ENCODE measurements at regions not wholly inside any gene's neighbourhood (a gene's known extent, or its start where the extent isn't known, plus 50 kb on each side); places are given as distances from the start of the nearest gene placed in this dataset.
"Not testable (repeated sequence)": the region's sequence is repeated elsewhere in the genome, so short reads cannot be mapped to it uniquely, and the experiment has no call there.

DNA sequence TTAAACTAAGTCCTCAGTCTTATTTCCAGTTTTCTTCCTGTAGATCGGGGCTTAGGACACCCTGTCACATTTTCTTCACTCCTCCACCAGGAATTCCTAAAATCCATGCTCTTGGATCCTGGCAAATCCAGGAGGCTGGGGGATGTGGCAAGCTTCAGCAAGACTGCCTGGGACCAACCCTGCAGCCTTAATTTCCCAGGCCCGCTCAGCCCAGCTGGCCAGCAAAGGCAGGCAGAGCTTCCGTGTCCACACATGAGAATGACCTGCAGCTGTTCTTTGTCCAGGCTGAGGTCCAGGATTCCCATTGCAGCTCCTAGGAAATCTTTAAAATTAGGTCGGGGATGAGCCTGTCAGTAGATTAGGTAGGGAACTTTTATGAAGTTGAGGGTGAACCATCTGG is 146.7 kb downstream of the OR4F15 start:
- H2BK12ac ChIP-seq (ENCODE audit: low read depth, low read length); H3K36me3 ChIP-seq (ENCODE audit: control insufficient read depth in 2 of 4, insufficient read depth in 4 of 4, low read length in 3 of 4); H3K56ac ChIP-seq (replicated peaks; ENCODE audit: insufficient read length, low read depth, low read length); H4K20me1 ChIP-seq (replicated peaks in 1 of 2; ENCODE audit: control insufficient read depth in 1 of 2, insufficient read depth in 2 of 2, low read length in 2 of 2); H2BK120ac ChIP-seq (replicated peaks; ENCODE audit: low read depth, low read length); H3K4me1 ChIP-seq (replicated peaks in 1 of 4; ENCODE audit: control insufficient read depth in 3 of 4, insufficient read depth in 4 of 4, low read length in 3 of 4); FAIRE-seq; H3K79me2 ChIP-seq (ENCODE audit: control insufficient read depth in 1 of 2, insufficient read depth in 2 of 2, low read length in 2 of 2); H2BK20ac ChIP-seq (ENCODE audit: low read length); H4K91ac ChIP-seq (replicated peaks; ENCODE audit: insufficient read length, low read length); H3K23ac ChIP-seq (ENCODE audit: insufficient read length); H3K14ac ChIP-seq (ENCODE audit: insufficient read length); H2BK5ac ChIP-seq (ENCODE audit: low read depth, low read length); H3K9ac ChIP-seq (replicated peaks in 1 of 4; ENCODE audit: extremely low read depth in 1 of 4, low read depth in 3 of 4, low read length in 3 of 4); H3K4me3 ChIP-seq (ENCODE audit: extremely low read depth in 1 of 4, insufficient read depth in 2 of 4, low read depth in 3 of 4, low read length in 4 of 4); H3K27me3 ChIP-seq (replicated peaks in 1 of 4; ENCODE audit: control insufficient read depth in 3 of 4, extremely low read depth in 1 of 4, insufficient read depth in 3 of 4, low read length in 3 of 4); H3K27ac ChIP-seq (ENCODE audit: low read depth, low read length); H3K4me2 ChIP-seq (ENCODE audit: insufficient read depth in 1 of 2, low read depth in 2 of 2, low read length in 2 of 2); CTCF ChIA-PET (ENCODE audit: partially characterized antibody); H3K18ac ChIP-seq (ENCODE audit: extremely low read depth, low read length); POLR2A ChIA-PET (ENCODE audit: partially characterized antibody); H4K8ac ChIP-seq (ENCODE audit: extremely low read depth, insufficient read depth, low read length); DNase-seq (ENCODE audit: low read depth in 1 of 2, low spot score in 2 of 2); H3K9me3 ChIP-seq (ENCODE audit: insufficient read depth in 2 of 2, low read depth in 1 of 2, low read length in 1 of 2); H4K5ac ChIP-seq (ENCODE audit: insufficient read length, low read depth, low read length); H3K23me2 ChIP-seq (ENCODE audit: low read depth, low read length); H2AK5ac ChIP-seq (ENCODE audit: low read depth, low read length); H3K79me1 ChIP-seq (ENCODE audit: low read depth, low read length); H2AFZ ChIP-seq (ENCODE audit: low read length); H3K4ac ChIP-seq (replicated peaks; ENCODE audit: insufficient read length, low read depth, low read length); H2BK15ac ChIP-seq (ENCODE audit: low read length): not testable (repeated sequence)
- WGBS, 2 experiments (ENCODE audit: extremely low coverage in 1 of 2, insufficient coverage in 1 of 2, insufficient read length in 1 of 2, insufficient replicate concordance in 2 of 2, low coverage in 1 of 2, low lambda C conversion rate in 2 of 2, missing lambda C conversion rate in 1 of 2) = 93% methylated on average over 2 of the region's 4 CpGs; no CpG with 5 or more reads in 1 of the 2 experiments

DNA sequence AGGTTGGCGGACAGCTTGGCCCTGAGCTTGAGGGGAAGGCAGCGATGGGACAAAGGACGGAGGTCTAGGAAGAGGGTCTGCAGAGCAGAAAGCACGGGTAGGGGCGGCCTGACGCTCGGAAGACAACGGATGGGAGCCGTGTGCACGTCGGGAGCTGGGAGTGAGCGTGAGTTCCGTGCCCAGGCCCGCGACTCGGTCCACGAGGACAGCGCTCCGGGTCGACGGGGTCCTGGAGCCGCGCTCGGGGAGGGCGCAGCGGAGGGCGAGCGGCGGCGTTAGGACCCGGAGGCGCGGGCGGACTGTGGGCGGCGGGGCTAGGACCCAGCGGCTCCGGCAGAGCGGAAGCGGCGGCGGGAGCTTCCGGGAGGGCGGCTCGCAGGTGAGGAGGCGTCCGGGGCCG is 149.3 kb downstream of the OR4F15 start:
- H3K79me2 ChIP-seq (ENCODE audit: control insufficient read depth in 1 of 2, insufficient read depth in 2 of 2, low read length in 2 of 2); H4K8ac ChIP-seq (ENCODE audit: extremely low read depth, insufficient read depth, low read length); H3K23ac ChIP-seq (ENCODE audit: insufficient read length); H4K5ac ChIP-seq (ENCODE audit: insufficient read length, low read depth, low read length); H3K27ac ChIP-seq (ENCODE audit: low read depth, low read length); DNase-seq (ENCODE audit: low read depth in 1 of 2, low spot score in 2 of 2); H2AFZ ChIP-seq (ENCODE audit: low read length); H3K36me3 ChIP-seq (ENCODE audit: control insufficient read depth in 2 of 4, insufficient read depth in 4 of 4, low read length in 3 of 4); H3K18ac ChIP-seq (ENCODE audit: extremely low read depth, low read length); H3K14ac ChIP-seq (ENCODE audit: insufficient read length); H2BK5ac ChIP-seq (ENCODE audit: low read depth, low read length); H3K23me2 ChIP-seq (ENCODE audit: low read depth, low read length); H2BK20ac ChIP-seq (ENCODE audit: low read length); H2BK120ac ChIP-seq (replicated peaks; ENCODE audit: low read depth, low read length); H2AK5ac ChIP-seq (ENCODE audit: low read depth, low read length); CTCF ChIA-PET (ENCODE audit: partially characterized antibody); H4K20me1 ChIP-seq (replicated peaks in 1 of 2; ENCODE audit: control insufficient read depth in 1 of 2, insufficient read depth in 2 of 2, low read length in 2 of 2); H3K4ac ChIP-seq (replicated peaks; ENCODE audit: insufficient read length, low read depth, low read length); POLR2A ChIA-PET (ENCODE audit: partially characterized antibody); H3K4me2 ChIP-seq (ENCODE audit: insufficient read depth in 1 of 2, low read depth in 2 of 2, low read length in 2 of 2); H2BK12ac ChIP-seq (ENCODE audit: low read depth, low read length); H3K9me3 ChIP-seq (ENCODE audit: insufficient read depth in 2 of 2, low read depth in 1 of 2, low read length in 1 of 2); H3K79me1 ChIP-seq (ENCODE audit: low read depth, low read length); H2BK15ac ChIP-seq (ENCODE audit: low read length); FAIRE-seq; H3K56ac ChIP-seq (replicated peaks; ENCODE audit: insufficient read length, low read depth, low read length); H4K91ac ChIP-seq (replicated peaks; ENCODE audit: insufficient read length, low read length); H3K4me1 ChIP-seq (replicated peaks in 1 of 4; ENCODE audit: control insufficient read depth in 3 of 4, insufficient read depth in 4 of 4, low read length in 3 of 4); H3K27me3 ChIP-seq (replicated peaks in 1 of 4; ENCODE audit: control insufficient read depth in 3 of 4, extremely low read depth in 1 of 4, insufficient read depth in 3 of 4, low read length in 3 of 4); H3K9ac ChIP-seq (replicated peaks in 1 of 4; ENCODE audit: extremely low read depth in 1 of 4, low read depth in 3 of 4, low read length in 3 of 4): not testable (repeated sequence)
- H3K4me3 ChIP-seq (ENCODE audit: extremely low read depth in 1 of 4, insufficient read depth in 2 of 4, low read depth in 3 of 4, low read length in 4 of 4) = peak overlapping the region in 2 of 4 experiments; percentile 43 to 46; a peak in 3 of 8 replicates
- WGBS, 2 experiments (ENCODE audit: extremely low coverage in 1 of 2, insufficient coverage in 1 of 2, insufficient read length in 1 of 2, insufficient replicate concordance in 2 of 2, low coverage in 1 of 2, low lambda C conversion rate in 2 of 2, missing lambda C conversion rate in 1 of 2) = 2% methylated on average over 21 of the region's 48 CpGs; no CpG with 5 or more reads in 1 of the 2 experiments

Measured in H1 (cell line).